ENCODE measurements at regions not wholly inside any gene's neighbourhood (a gene's known extent, or its start where the extent isn't known, plus 50 kb on each side); places are given as distances from the start of the nearest gene placed in this dataset.
"Not testable (repeated sequence)": the region's sequence is repeated elsewhere in the genome, so short reads cannot be mapped to it uniquely, and the experiment has no call there.

DNA sequence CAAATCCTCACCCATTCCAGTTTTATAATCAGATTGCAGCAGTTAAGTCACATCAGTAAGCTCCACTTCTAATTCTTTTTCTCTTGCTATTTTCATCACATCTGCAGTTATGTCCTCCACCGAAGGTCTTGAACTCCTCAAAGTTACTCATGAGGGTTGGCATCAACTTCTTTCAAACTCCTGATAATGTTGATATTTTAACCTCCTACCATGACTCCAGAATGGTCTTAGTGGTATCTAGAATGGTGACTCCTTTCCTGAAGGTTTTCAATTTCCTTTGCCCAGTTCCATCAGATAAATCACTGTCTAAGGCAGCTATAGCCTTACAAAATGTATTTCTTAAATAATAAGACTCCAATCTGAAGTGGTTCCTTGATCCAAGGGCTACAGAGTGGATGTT is 53.8 kb upstream of the EDIL3 start:
- no peak for FAIRE-seq
- DNase-seq (ENCODE audit: insufficient read length, low spot score), result no peak
- TF ChIP-seq PAX5 (IDR thresholded peaks at IDR 0.05; ENCODE audit: insufficient read depth, low read length, severe bottlenecking) (no peak), POU2F2 (IDR thresholded peaks at IDR 0.05; ENCODE audit: low read depth, low read length) (no peak), POLR2AphosphoS5 (IDR thresholded peaks at IDR 0.05; ENCODE audit: low read depth, low read length) (no peak), TAF1 (IDR thresholded peaks at IDR 0.05; ENCODE audit: low read depth, low read length) (no peak), SPI1 (IDR thresholded peaks at IDR 0.05; ENCODE audit: low read depth, low read length) (no peak), POLR2A (IDR thresholded peaks at IDR 0.05; ENCODE audit: low read depth, low read length) (no peak)

DNA sequence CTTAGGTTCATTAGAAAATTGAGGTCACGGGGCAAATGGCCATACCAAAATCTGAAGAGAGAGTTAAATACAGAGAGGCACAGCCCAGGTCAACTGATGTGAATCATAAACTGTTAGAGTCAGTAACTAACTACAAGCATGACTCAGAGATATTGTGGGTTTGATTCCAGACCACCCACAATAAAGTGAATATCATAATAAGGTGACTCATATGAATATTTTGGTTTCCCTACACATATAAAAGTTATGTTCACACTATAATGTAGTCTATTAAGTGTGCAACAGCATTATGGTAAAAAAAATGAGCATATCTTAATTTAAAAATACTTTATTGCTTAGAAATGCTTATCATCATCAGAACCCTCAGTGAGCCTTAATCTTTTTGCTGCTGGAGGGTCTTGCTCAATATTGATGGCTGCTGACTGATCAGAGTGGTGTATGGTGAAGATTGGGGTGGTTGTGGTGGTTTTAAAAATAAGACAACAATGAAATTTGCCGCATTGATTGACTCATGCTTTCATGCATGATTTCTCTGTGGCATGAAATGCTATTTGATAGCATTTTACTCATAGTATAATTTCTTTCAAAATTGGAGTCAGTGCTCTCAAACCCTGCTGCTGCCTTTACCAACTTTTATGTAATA is 53.1 kb upstream of the EDIL3 start:
- no peak for FAIRE-seq
- no peak for DNase-seq (ENCODE audit: insufficient read length, low spot score)

DNA sequence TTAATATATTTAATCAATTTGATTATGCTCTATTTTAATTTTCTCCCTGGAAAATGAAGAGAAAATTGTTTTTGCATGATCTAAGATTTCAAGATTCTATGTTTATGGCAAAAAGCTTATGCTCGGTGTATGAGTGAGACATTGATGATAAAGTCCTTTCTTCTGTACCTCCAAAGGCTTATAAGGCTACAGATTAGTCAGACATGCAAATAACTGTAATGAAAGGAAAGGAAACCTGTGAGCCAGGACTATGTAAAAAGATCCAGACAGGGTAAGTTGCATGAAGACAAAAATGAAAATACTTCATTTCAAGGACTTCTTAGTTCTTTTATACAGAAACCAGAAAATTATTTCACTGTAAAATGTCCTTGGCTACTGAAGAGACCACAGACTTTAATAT is 52.2 kb upstream of the EDIL3 start:
- FAIRE-seq (no peak), DNase-seq (ENCODE audit: insufficient read length, low spot score) (no peak)
- TF ChIP-seq POLR2A (IDR thresholded peaks at IDR 0.05; ENCODE audit: low read depth, low read length) (no peak), TAF1 (IDR thresholded peaks at IDR 0.05; ENCODE audit: low read depth, low read length) (no peak), PAX5 (IDR thresholded peaks at IDR 0.05; ENCODE audit: insufficient read depth, low read length, severe bottlenecking) (no peak), SPI1 (IDR thresholded peaks at IDR 0.05; ENCODE audit: low read depth, low read length) (no peak), POU2F2 (IDR thresholded peaks at IDR 0.05; ENCODE audit: low read depth, low read length) (no peak), POLR2AphosphoS5 (IDR thresholded peaks at IDR 0.05; ENCODE audit: low read depth, low read length) (no peak)

More for the DNA sequence above, 53.1 kb upstream of the EDIL3 start:
- no peak for TF ChIP-seq TAF1 (IDR thresholded peaks at IDR 0.05; ENCODE audit: low read depth, low read length)
- no peak for TF ChIP-seq PAX5 (IDR thresholded peaks at IDR 0.05; ENCODE audit: insufficient read depth, low read length, severe bottlenecking)

DNA sequence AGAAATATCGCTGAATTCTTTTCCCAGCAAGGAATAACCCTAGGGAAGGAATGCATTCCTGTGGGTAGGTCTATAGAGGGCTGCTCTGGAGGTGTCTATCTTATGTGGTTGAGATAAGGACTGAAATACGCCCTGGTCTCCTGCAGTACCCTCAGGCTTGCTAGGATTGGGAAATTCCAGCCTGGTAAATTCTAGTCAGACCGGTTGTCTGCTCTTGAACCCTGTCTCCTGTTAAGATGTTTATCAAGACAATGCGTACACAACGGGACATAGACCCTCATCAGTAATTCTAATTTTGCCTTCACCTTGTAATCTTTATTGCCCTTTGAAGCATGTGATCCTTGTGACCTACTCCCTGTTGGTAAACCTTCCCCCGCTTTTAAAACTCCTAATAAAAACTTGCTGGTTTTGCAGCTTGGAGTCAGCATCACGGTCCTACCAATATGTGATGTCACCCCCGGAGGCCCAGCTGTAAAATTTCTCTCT is 51.2 kb upstream of the EDIL3 start:
- FAIRE-seq; DNase-seq (ENCODE audit: insufficient read length, low spot score): not testable (repeated sequence)
